ENCODE measurements at regions not wholly inside any gene's neighbourhood (a gene's known extent, or its start where the extent isn't known, plus 50 kb on each side); places are given as distances from the start of the nearest gene placed in this dataset.
A peak's percentile ranks its signal among the peaks of the same experiment; 100 is the strongest.

DNA sequence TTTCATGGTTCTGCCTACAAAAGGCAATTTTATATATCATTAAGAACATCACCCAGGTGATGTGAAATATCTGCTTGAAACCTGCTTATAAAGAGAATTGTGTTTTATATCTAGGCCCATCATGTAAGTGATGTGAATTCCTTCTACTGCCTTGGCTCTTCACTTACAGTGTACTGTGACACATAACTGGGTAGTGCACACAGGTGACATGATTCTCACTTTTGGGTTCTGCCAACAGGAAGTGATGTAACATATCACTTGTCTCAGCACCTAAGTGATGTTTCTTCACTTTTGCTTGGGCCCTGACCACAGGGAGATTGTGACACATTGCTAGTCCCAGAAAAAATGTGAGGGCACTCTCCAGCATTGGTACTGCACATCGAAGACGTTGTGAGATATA is 867.0 kb upstream of the TSPY4 start:
- Mint-ChIP-seq H3K27ac (no peak overlapping the region), H3K4me3 (no peak overlapping the region), H3K9me3 (no peaks in the 10 kb centered on the region), H3K36me3 (no peaks in the 10 kb centered on the region), H3K4me1 (no peaks in the 10 kb centered on the region), H3K27me3 (no peaks in the 10 kb centered on the region)
- no peak for ATAC-seq (replicated peaks)
- no peak for DNase-seq

DNA sequence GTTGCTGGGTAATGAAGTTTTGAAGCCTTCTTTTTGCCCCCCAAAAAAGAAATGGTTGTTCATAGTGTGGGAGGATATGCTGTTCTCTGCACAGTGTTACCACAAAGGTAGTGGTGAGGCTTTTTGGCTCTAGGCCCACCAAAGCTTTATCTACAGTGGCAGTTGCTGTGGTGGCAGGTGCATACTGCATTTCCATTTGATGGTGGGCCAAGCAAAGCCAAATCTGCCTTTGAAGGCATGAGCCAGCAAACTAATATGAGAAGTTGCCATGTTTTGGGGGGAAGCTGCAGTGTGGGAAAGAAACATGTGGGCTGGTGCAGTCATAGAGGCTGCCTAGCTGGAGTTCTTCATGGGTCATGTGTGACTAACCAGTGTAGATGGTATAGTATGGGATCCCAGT is 858.1 kb upstream of the TSPY4 start:
- Mint-ChIP-seq H3K36me3 (no peaks in the 10 kb centered on the region), H3K9me3 (no peaks in the 10 kb centered on the region), H3K4me3 (no peak overlapping the region), H3K4me1 (no peaks in the 10 kb centered on the region), H3K27me3 (peaks cover 0 to 6% of the 10 kb centered on the region in 2 donors), H3K27ac (no peak overlapping the region)
- DNase-seq (no peak), ATAC-seq (replicated peaks) (no peak)

- ATAC-seq (replicated peaks) (no peak), DNase-seq (no peak)
- no peaks in the 10 kb centered on the region for H3K36me3 Mint-ChIP-seq
- no peaks in the 10 kb centered on the region for H3K27me3 Mint-ChIP-seq
- no peaks in the 10 kb centered on the region for H3K4me1 Mint-ChIP-seq
- H3K9me3 Mint-ChIP-seq, result no peaks in the 10 kb centered on the region
- no peak overlapping the region for H3K4me3 Mint-ChIP-seq
- H3K27ac Mint-ChIP-seq, result no peak overlapping the region
Measured at GRCh38 chrY:8488955-8489354, 848.3 kb upstream of the TSPY4 start.

GRCh38 chrY:8489880-8490630 is 847.2 kb upstream of the TSPY4 start:
- Mint-ChIP-seq H3K27me3 (no peaks in the 10 kb centered on the region), H3K27ac (no peak overlapping the region), H3K4me1 (no peaks in the 10 kb centered on the region), H3K9me3 (no peaks in the 10 kb centered on the region), H3K4me3 (no peak overlapping the region), H3K36me3 (no peaks in the 10 kb centered on the region)
- ATAC-seq (replicated peaks) (no peak), DNase-seq (no peak)

DNA sequence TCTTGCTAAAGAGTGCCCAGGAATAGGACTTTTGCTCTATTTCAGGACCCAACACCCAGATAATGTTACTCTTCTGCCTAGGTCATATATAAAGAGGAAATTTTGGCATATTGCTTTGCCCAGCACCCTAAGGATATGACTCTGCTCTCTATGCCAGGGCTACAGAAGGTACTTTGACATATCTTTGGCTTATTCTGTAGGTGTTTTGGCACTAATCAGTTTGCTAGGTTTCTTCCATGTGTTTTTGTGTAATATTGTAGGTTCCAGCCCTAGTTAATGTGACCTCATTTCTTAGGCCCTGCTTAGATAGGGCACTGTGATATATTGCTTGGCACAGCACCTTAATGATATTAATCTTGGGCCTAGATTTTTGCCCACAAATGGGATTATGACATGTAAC is 842.9 kb upstream of the TSPY4 start:
- Mint-ChIP-seq H3K4me1 (no peaks in the 10 kb centered on the region), H3K36me3 (no peaks in the 10 kb centered on the region), H3K27me3 (no peaks in the 10 kb centered on the region), H3K9me3 (no peaks in the 10 kb centered on the region), H3K27ac (no peak overlapping the region), H3K4me3 (no peak overlapping the region)
- no peak for ATAC-seq (replicated peaks)
- DNase-seq, result no peak

GRCh38 chrY:8495243-8495642 is 842.0 kb upstream of the TSPY4 start:
- Mint-ChIP-seq H3K27me3 (no peaks in the 10 kb centered on the region), H3K36me3 (no peaks in the 10 kb centered on the region), H3K27ac (no peak overlapping the region), H3K4me1 (no peaks in the 10 kb centered on the region), H3K4me3 (no peak overlapping the region), H3K9me3 (no peaks in the 10 kb centered on the region)
- ATAC-seq (replicated peaks), result no peak
- no peak for DNase-seq

- Mint-ChIP-seq H3K27ac (no peak overlapping the region), H3K4me1 (no peaks in the 10 kb centered on the region), H3K27me3 (no peaks in the 10 kb centered on the region), H3K4me3 (no peak overlapping the region), H3K36me3 (no peaks in the 10 kb centered on the region), H3K9me3 (no peaks in the 10 kb centered on the region)
- no peak for ATAC-seq (replicated peaks)
- no peak for DNase-seq
Measured at GRCh38 chrY:8500888-8501287, 836.4 kb upstream of the TSPY4 start.

DNA sequence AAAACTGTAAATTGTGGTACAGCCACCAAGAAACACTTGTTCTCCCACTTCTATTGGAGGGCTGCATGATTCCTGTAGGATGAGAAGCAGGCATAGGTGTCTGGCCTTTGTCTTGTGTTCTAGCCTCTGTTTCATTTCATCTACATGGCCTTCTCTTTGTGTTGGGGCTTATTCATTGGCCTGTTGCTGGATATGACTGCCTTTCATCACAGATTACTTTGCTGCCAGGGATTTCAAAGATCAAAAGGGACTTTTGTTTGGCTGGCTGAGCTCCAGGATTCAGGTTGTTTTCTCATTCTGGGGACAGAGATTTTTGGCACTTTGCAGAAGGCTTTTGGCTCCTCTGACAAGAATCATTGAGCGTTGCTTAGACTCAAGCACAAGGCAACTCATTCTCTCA is 803.8 kb upstream of the TSPY4 start:
- Mint-ChIP-seq H3K36me3 (no peaks in the 10 kb centered on the region), H3K9me3 (no peaks in the 10 kb centered on the region), H3K4me3 (no peak overlapping the region), H3K27me3 (no peaks in the 10 kb centered on the region), H3K4me1 (peaks cover 0 to 46% of the 10 kb centered on the region in 2 donors), H3K27ac (no peak overlapping the region)
- ATAC-seq (replicated peaks) (no peak), DNase-seq (no peak)

DNA sequence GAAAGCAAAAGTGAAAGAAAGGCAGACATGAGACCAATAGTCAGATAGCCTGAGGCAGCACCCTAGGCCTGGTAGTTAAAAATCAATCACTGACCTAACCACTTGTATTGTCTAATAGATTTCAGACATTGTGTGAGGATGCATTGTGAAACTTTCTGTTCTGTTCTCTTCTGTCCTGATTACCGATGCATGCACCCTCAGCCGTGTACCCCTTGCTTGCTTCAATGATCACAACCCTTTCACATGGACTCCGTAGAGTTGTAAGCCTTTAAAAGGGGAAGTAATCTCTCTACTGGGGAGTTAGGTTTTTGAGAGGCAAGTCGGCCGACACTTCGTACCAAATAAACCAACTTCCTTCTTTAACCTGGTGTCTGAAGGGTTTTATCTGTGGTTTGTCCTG is 801.6 kb upstream of the TSPY4 start:
- H3K9me3 Mint-ChIP-seq, result no peaks in the 10 kb centered on the region
- H3K27me3 Mint-ChIP-seq, result no peaks in the 10 kb centered on the region
- no peak for DNase-seq
- peak overlapping the region in 1 of 2 donors; percentile 53 for H3K4me3 Mint-ChIP-seq
- ATAC-seq (replicated peaks), result peak in 1 of 2 donors; percentile 97
- H3K4me1 Mint-ChIP-seq, result peaks cover 0 to 46% of the 10 kb centered on the region in 2 donors
- no peaks in the 10 kb centered on the region for H3K36me3 Mint-ChIP-seq
- no peak overlapping the region for H3K27ac Mint-ChIP-seq

DNA sequence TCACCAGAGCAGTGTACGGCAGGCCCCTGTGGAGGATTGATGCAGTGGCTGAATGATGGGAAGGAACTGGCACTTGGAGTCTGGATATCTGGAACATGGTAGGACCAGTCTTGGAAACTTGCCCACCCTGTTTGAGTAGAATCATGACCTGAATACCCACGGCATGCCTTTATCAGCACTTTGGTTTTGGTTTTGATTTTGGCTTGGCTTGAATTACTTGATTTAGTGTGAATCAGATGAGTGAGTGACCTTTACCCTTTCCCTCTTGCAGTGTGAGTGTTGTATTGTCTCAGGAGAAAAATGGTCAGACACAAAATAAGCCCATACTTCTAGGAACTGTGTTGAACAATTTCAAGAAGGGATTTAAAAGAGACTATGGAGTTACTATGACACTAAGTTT is 801.0 kb upstream of the TSPY4 start:
- H3K4me3 Mint-ChIP-seq, result peak overlapping the region in 1 of 2 donors; percentile 39
- no peaks in the 10 kb centered on the region for H3K36me3 Mint-ChIP-seq
- no peak for DNase-seq
- peak in 1 of 2 donors; percentile 35 for ATAC-seq (replicated peaks)
- peaks cover 0 to 46% of the 10 kb centered on the region in 2 donors for H3K4me1 Mint-ChIP-seq
- no peaks in the 10 kb centered on the region for H3K27me3 Mint-ChIP-seq
- no peak overlapping the region for H3K27ac Mint-ChIP-seq
- no peaks in the 10 kb centered on the region for H3K9me3 Mint-ChIP-seq

GRCh38 chrY:8541306-8541705 is 796.0 kb upstream of the TSPY4 start:
- ATAC-seq (replicated peaks), result no peak
- no peaks in the 10 kb centered on the region for H3K27me3 Mint-ChIP-seq
- peaks cover 0 to 37% of the 10 kb centered on the region in 2 donors for H3K4me1 Mint-ChIP-seq
- H3K4me3 Mint-ChIP-seq, result no peak overlapping the region
- no peak for DNase-seq
- no peak overlapping the region for H3K27ac Mint-ChIP-seq
- no peaks in the 10 kb centered on the region for H3K9me3 Mint-ChIP-seq
- no peaks in the 10 kb centered on the region for H3K36me3 Mint-ChIP-seq

DNA sequence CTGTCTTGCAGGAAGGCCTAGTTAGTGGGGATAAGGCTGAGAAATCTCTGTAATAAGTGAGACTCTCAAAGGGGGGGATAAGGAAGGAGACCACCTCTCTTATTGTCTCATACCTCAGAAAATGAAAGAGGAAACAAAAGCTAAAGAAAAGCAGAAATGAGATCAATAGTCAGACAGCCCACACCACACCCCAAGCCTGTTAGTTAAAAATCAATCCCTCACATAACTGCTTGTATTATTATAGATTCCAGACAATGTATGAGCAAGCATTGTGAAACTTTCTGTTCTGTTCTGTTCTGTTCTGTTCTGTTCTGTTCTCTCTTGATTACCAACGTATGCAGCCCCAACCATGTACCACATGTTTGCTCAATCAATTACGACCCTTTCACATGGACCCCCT is 792.5 kb upstream of the TSPY4 start:
- H3K4me3 Mint-ChIP-seq, result no peak overlapping the region
- H3K27me3 Mint-ChIP-seq, result no peaks in the 10 kb centered on the region
- ATAC-seq (replicated peaks), result peak in 1 of 2 donors; percentile 75
- H3K4me1 Mint-ChIP-seq, result peaks cover 0 to 15% of the 10 kb centered on the region in 2 donors
- DNase-seq, result no peak
- no peaks in the 10 kb centered on the region for H3K9me3 Mint-ChIP-seq
- H3K36me3 Mint-ChIP-seq, result no peaks in the 10 kb centered on the region
- H3K27ac Mint-ChIP-seq, result no peak overlapping the region

GRCh38 chrY:8547931-8548330 is 789.3 kb upstream of the TSPY4 start:
- Mint-ChIP-seq H3K27ac (no peak overlapping the region), H3K4me3 (no peak overlapping the region), H3K9me3 (no peaks in the 10 kb centered on the region), H3K4me1 (peaks cover 0 to 15% of the 10 kb centered on the region in 2 donors), H3K27me3 (no peaks in the 10 kb centered on the region), H3K36me3 (no peaks in the 10 kb centered on the region)
- DNase-seq (no peak), ATAC-seq (replicated peaks) (no peak)

GRCh38 chrY:8551323-8551722 is 785.9 kb upstream of the TSPY4 start:
- ATAC-seq (replicated peaks) (no peak), DNase-seq (no peak)
- no peaks in the 10 kb centered on the region for H3K9me3 Mint-ChIP-seq
- H3K27ac Mint-ChIP-seq, result no peak overlapping the region
- H3K4me1 Mint-ChIP-seq, result no peaks in the 10 kb centered on the region
- peaks cover 0 to 8% of the 10 kb centered on the region in 2 donors for H3K27me3 Mint-ChIP-seq
- H3K4me3 Mint-ChIP-seq, result no peak overlapping the region
- H3K36me3 Mint-ChIP-seq, result no peaks in the 10 kb centered on the region

- no peak for ATAC-seq (replicated peaks)
- DNase-seq, result no peak
- no peak overlapping the region for H3K27ac Mint-ChIP-seq
- H3K36me3 Mint-ChIP-seq, result no peaks in the 10 kb centered on the region
- H3K27me3 Mint-ChIP-seq, result peaks cover 0 to 8% of the 10 kb centered on the region in 2 donors
- H3K4me1 Mint-ChIP-seq, result no peaks in the 10 kb centered on the region
- H3K4me3 Mint-ChIP-seq, result no peak overlapping the region
- H3K9me3 Mint-ChIP-seq, result no peaks in the 10 kb centered on the region
Measured at GRCh38 chrY:8552168-8552805, 785.0 kb upstream of the TSPY4 start.

All from stimulated activated naive B cell treated with anti-CD40 and anti-IgM and Interleukin-4, amounts not matched to agents 10 μg/mL and 1 μg/mL and 100 μg/mL, for 72 hours (primary cell).